Right atrium auricular region (tissue), 2 donors: ENCODE measurements at regions not wholly inside any gene's neighbourhood (a gene's known extent, or its start where the extent isn't known, plus 50 kb on each side); places are given as distances from the start of the nearest gene placed in this dataset.

Source experiments
- DNase-seq: peaks from one replicate; pipeline ENCODE4 v3.0.0-alpha.2; 2019; ENCODE audit warnings: low spot score
- H3K27ac ChIP-seq, 2 donors: fragments of 200-600 bp; sonication (generic); 1 replicate in 1 of 2; 2 replicates in 1 of 2; pipeline ENCODE4 v1.5.1; 2016 to 2019
- H3K27me3 ChIP-seq, 2 donors: fragments of 200-600 bp; sonication (generic); one replicate each; pipeline versions ENCODE4 v1.5.1 to v1.6.0; 2017 to 2019
- H3K36me3 ChIP-seq: fragments of 200-600 bp; sonication (generic); one replicate; pipeline ENCODE4 v1.5.1; 2016
- H3K4me1 ChIP-seq, 2 donors: fragments of 200-600 bp; sonication (generic); one replicate each; pipeline versions ENCODE4 v1.5.1 to v1.6.0; 2017 to 2019
- H3K4me3 ChIP-seq, 2 donors: fragments of 200-600 bp; sonication (generic); 1 replicate in 1 of 2; 2 replicates in 1 of 2; pipeline ENCODE4 v1.5.1; 2017 to 2019; ENCODE audit warnings: mild to moderate bottlenecking in 1 of 2, moderate library complexity in 1 of 2
- H3K9me3 ChIP-seq, 2 donors: fragments of 200-600 bp; sonication (generic); one replicate each; pipeline ENCODE4 v1.5.1; 2019
- CTCF ChIP-seq, 2 donors: fragments of 200-600 bp; sonication (generic); IDR thresholded peaks; one replicate each; pipeline ENCODE4 v1.5.1; 2019; ENCODE audit warnings: antibody characterized with exemption in 2 of 2

GRCh38 chr11:27213232-27213660 is 149.8 kb downstream of the CCDC34 start:
- no peaks in the 10 kb centered on the region for H3K27me3 ChIP-seq
- no peak for DNase-seq
- H3K4me3 ChIP-seq = no peak overlapping the region
- peaks cover 0 to 35% of the 10 kb centered on the region in 2 donors for H3K4me1 ChIP-seq
- TF ChIP-seq CTCF (IDR thresholded peaks at IDR 0.05) = no peak
- peak overlapping the region; percentile 37 to 46 for H3K27ac ChIP-seq
- no peaks in the 10 kb centered on the region for H3K36me3 ChIP-seq
- H3K9me3 ChIP-seq = no peaks in the 10 kb centered on the region

GRCh38 chr11:27212248-27212780 is 150.7 kb downstream of the CCDC34 start:
- Histone ChIP-seq H3K4me3 (no peak overlapping the region), H3K36me3 (no peaks in the 10 kb centered on the region), H3K4me1 (peaks cover 0 to 35% of the 10 kb centered on the region in 2 donors), H3K27me3 (no peaks in the 10 kb centered on the region), H3K9me3 (no peaks in the 10 kb centered on the region), H3K27ac (no peak overlapping the region)
- TF ChIP-seq CTCF (IDR thresholded peaks at IDR 0.05) = no peak
- DNase-seq = no peak

- no peak overlapping the region for H3K27ac ChIP-seq
- peaks cover 0 to 29% of the 10 kb centered on the region in 2 donors for H3K4me1 ChIP-seq
- H3K4me3 ChIP-seq = no peak overlapping the region
- no peak for DNase-seq
- H3K27me3 ChIP-seq = no peaks in the 10 kb centered on the region
- H3K36me3 ChIP-seq = no peaks in the 10 kb centered on the region
- H3K9me3 ChIP-seq = no peaks in the 10 kb centered on the region
- TF ChIP-seq CTCF (IDR thresholded peaks at IDR 0.05) = no peak
Measured at GRCh38 chr11:27211370-27212127, 151.5 kb downstream of the CCDC34 start.

GRCh38 chr11:27210531-27210930 is 152.5 kb downstream of the CCDC34 start:
- no peaks in the 10 kb centered on the region for H3K27me3 ChIP-seq
- no peaks in the 10 kb centered on the region for H3K36me3 ChIP-seq
- H3K27ac ChIP-seq = no peak overlapping the region
- H3K4me1 ChIP-seq = peaks cover 0 to 19% of the 10 kb centered on the region in 2 donors
- no peaks in the 10 kb centered on the region for H3K9me3 ChIP-seq
- H3K4me3 ChIP-seq = no peak overlapping the region
- no peak for TF ChIP-seq CTCF (IDR thresholded peaks at IDR 0.05)
- no peak for DNase-seq

- Histone ChIP-seq H3K27me3 (no peaks in the 10 kb centered on the region), H3K4me3 (no peak overlapping the region), H3K36me3 (no peaks in the 10 kb centered on the region), H3K27ac (peak overlapping the region in 1 of 2 donors; percentile 48), H3K9me3 (no peaks in the 10 kb centered on the region), H3K4me1 (peaks cover 0 to 18% of the 10 kb centered on the region in 2 donors)
- DNase-seq = peak; percentile 74
- no peak for TF ChIP-seq CTCF (IDR thresholded peaks at IDR 0.05)
Measured at GRCh38 chr11:27209562-27210005, 153.4 kb downstream of the CCDC34 start.
